AG04449 (cell line): ENCODE measurements at regions not wholly inside any gene's neighbourhood (a gene's known extent, or its start where the extent isn't known, plus 50 kb on each side); places are given as distances from the start of the nearest gene placed in this dataset.

ENCODE experiments used
- CTCF ChIA-PET: fragments of 350-600 bp; formaldehyde crosslinking; extraction: SDS; loops from one replicate; lab custom pipeline; 2021; ENCODE audit warnings: antibody characterized with exemption; lab: Yijun Ruan, JAX
- POLR2A ChIA-PET: fragments of 400-600, 350-600 bp; formaldehyde crosslinking; extraction: SDS; loops from one replicate; lab custom pipeline; 2020; ENCODE audit warnings: antibody characterized with exemption, inconsistent platforms; lab: Yijun Ruan, JAX
- DNase-seq: peaks from one replicate; pipeline ENCODE4 v3.0.0-alpha.2; 2010; ENCODE audit warnings: low read depth, low spot score
- H3K4me3 ChIP-seq: 2 replicates; pipeline ENCODE4 v1.5.1; 2011; ENCODE audit warnings: low read depth, mild to moderate bottlenecking, control low read depth, low read length
- TF ChIP-seq, protein P1 (sequence below): IDR thresholded peaks from one replicate; pipeline ENCODE4 v1.5.1; 2011; ENCODE audit warnings: mild to moderate bottlenecking, moderate library complexity, low read length, control low read depth, inconsistent platforms; ENCODE audit not compliant: insufficient read depth; ENCODE audit errors: missing control alignments

DNA sequence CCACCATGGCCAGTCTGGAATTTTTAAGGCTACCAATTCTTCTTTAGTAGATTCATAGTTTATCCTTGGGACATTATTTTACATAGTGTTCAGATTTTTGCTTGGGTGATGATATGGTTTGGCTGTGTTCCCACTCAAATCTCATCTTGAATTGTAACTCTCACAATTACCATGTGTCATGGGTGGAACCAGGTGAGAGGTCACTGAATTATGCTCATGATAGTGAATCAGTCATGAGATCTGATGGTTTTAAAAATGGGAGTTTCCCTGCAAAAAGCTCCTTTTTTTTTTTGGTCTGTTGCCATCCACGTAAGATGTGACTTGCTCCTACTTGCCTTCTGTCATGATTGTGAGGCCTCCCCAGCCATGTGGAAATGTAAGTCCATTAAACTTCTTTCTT lies 163.9 kb downstream of the GABRG2 start:
- POLR2A ChIA-PET, result no interaction called here
- DNase-seq, result no peak
- TF ChIP-seq, protein P1, sequence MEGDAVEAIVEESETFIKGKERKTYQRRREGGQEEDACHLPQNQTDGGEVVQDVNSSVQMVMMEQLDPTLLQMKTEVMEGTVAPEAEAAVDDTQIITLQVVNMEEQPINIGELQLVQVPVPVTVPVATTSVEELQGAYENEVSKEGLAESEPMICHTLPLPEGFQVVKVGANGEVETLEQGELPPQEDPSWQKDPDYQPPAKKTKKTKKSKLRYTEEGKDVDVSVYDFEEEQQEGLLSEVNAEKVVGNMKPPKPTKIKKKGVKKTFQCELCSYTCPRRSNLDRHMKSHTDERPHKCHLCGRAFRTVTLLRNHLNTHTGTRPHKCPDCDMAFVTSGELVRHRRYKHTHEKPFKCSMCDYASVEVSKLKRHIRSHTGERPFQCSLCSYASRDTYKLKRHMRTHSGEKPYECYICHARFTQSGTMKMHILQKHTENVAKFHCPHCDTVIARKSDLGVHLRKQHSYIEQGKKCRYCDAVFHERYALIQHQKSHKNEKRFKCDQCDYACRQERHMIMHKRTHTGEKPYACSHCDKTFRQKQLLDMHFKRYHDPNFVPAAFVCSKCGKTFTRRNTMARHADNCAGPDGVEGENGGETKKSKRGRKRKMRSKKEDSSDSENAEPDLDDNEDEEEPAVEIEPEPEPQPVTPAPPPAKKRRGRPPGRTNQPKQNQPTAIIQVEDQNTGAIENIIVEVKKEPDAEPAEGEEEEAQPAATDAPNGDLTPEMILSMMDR, result no peak
- CTCF ChIA-PET, result no interaction called here
- no peak overlapping the region for H3K4me3 ChIP-seq

DNA sequence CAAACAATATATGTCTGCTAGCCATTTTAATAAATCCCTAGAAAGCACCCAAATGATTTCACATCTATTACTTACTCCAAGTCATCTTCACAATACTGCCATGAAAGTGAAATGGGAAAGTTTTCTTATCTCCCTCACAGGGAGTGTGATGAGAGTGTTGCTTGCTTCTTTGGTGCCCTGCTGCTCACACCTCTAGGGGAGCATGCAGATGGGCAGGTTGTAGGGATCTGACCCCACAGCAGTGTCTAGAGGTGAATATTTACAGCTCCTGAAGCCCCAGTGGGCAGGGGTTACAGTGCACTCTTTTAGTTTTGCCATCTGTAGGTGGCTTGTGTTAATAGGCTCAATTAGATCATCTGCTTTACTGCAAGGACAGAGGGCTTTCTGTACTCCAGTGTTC lies 173.2 kb downstream of the GABRG2 start:
- H3K4me3 ChIP-seq, result no peak overlapping the region
- CTCF ChIA-PET, result no interaction called here
- TF ChIP-seq, protein P1, result no peak
- POLR2A ChIA-PET, result no interaction called here
- no peak for DNase-seq

DNA sequence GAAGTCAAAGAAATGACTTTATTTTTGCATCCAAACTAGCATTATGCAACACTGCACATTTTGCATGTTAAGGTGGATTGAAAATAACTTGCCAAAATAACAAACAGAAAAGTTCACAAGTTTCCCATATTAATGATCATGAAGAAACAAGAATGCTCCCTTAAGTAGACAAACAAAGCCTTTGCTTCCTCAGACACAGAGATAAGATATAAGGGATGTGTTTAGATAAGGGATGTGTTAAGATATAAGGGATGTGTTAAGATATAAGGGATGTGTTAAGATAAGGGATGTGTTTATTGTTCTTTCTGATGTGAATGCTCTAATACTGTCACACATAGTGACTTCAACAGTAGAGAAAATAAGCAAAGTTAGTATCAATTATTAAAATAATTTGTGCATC lies 174.8 kb downstream of the GABRG2 start:
- POLR2A ChIA-PET, result no interaction called here
- no peak for DNase-seq
- TF ChIP-seq, protein P1, result no peak
- H3K4me3 ChIP-seq, result no peak overlapping the region
- CTCF ChIA-PET, result no interaction called here

DNA sequence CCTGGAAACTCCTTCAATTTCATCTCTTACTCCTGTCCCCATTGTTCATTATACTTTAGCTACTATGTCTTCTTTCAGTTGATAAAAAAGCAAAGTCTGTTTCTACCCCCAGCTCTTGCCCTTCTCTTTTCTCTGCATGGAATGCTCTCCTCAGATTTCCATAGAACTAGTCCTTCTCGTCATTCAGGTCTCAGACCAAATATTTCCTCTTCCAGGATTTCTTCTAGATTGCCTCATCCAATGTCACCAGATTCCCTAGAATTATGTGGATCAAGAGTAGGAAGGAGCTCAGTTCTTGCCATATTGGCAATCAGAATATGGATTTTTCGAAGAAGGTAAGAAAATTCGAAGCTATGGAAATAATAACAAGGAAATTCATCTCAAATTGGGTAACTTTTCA lies 176.1 kb downstream of the GABRG2 start:
- no peak overlapping the region for H3K4me3 ChIP-seq
- DNase-seq, result no peak
- CTCF ChIA-PET, result no interaction called here
- POLR2A ChIA-PET, result no interaction called here
- TF ChIP-seq, protein P1, result no peak

DNA sequence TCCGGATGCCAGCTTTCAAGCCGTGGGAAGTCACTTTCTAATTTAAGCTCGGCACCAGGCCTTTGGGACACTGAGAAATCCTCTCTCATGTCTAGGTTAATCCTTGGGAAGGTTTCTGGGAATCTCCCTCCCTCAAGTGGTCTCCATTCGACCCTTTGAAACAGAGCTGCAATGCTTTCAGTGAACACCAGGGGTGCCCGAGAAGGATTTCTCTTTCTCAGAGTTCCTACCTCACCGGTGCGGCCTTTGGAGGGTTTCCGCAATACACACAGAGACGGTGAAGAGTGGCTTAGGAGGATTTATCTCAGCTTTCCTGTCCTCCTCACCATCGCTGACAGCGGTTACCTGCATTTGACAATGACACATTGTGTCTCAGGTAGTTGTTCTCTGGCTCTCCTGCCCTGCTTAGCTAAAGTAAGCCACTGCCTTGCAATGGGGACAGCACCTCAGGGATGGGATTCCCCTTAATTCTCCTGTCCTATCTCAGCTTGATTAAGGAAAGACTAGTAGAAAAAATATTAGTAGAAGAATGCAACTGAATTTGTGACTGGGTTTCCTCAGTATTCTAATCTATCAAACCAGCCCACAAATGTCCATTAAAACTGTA lies 180.6 kb downstream of the GABRG2 start:
- TF ChIP-seq, protein P1, result no peak
- ChIA-PET CTCF (no interaction called here), POLR2A (no interaction called here)
- DNase-seq, result no peak
- no peak overlapping the region for H3K4me3 ChIP-seq

DNA sequence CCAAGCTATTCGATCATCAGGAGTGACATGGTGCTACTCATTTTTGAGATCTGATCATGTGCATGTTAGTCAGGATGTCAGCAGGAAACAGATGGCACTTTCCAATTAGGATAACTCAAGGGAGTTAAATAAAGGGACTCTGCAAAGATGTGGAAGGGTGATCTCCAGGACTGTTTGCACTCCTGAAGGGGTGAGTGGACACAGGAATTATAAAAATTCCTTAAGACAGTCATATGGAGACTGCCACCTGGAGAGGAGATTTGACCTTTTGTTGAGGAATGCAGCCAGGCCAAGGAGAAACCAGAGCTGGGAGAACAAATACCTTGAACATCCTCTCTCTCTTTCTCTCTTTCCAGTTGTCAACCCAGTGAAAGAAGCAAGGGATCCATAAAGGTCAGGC lies 189.1 kb downstream of the GABRG2 start:
- TF ChIP-seq, protein P1, result no peak
- CTCF ChIA-PET, result no interaction called here

More for the DNA sequence above, 189.1 kb downstream of the GABRG2 start:
- no peak overlapping the region for H3K4me3 ChIP-seq
- POLR2A ChIA-PET, result no interaction called here
- DNase-seq, result no peak
